Hematopoietic multipotent progenitor cell treated with erythropoietin and hydrocortisone succinate and interleukin-3 and kit ligand, for 15 days (in vitro differentiated cells): ENCODE measurements at regions not wholly inside any gene's neighbourhood (a gene's known extent, or its start where the extent isn't known, plus 50 kb on each side); places are given as distances from the start of the nearest gene placed in this dataset.
"Not testable (repeated sequence)": the region's sequence is repeated elsewhere in the genome, so short reads cannot be mapped to it uniquely, and the experiment has no call there.

Experiments used
- DNase-seq: peaks from one replicate; pipeline ENCODE4 v3.0.0-alpha.2; 2015; ENCODE audit warnings: low spot score

GRCh38 chr3:27556887-27557286 lies 72.7 kb upstream of the SLC4A7 start:
- no peak for DNase-seq

- DNase-seq = no peak
Measured at GRCh38 chr3:27554706-27555105, 70.5 kb upstream of the SLC4A7 start.

DNA sequence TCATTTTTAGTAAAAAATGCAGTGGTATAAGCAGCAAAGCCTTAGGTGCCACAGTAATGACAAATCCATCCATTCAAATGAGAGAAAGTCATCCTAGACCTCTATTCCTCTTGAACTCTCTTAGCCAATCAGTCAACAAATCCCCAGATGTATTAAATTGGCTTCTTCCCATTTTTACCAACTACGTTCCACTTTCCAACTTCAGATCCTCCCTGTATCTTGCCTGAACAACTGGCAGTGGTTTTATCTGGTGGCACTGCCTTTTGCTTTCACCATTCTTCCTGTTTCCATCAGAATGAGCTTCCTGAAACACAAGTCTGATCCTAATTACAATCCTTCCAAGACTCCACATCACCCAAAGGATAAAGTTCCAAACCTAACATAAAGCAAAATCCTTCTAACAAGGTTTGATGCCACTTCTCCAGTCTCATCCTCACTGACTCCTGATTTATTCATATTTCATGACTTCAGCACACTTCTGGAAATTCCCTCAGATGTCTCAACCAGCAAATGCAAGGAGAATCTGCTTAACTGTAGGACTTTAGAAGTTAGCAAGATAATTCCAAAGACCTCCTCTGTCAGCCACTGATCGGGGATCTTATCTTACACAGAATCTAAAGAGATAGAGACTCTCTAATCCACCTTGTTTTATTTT lies 69.8 kb upstream of the SLC4A7 start:
- no peak for DNase-seq

- DNase-seq = not testable (repeated sequence)
Measured at GRCh38 chr3:27552708-27553107, 68.5 kb upstream of the SLC4A7 start.

- DNase-seq = not testable (repeated sequence)
Measured at GRCh38 chr3:27551413-27551812, 67.2 kb upstream of the SLC4A7 start.

- no peak for DNase-seq
Measured at GRCh38 chr3:27545061-27545460, 60.9 kb upstream of the SLC4A7 start.

- DNase-seq = no peak
Measured at GRCh38 chr3:27544372-27544865, 60.2 kb upstream of the SLC4A7 start.

- no peak for DNase-seq
Measured at GRCh38 chr3:27542476-27542875, 58.3 kb upstream of the SLC4A7 start.

DNA sequence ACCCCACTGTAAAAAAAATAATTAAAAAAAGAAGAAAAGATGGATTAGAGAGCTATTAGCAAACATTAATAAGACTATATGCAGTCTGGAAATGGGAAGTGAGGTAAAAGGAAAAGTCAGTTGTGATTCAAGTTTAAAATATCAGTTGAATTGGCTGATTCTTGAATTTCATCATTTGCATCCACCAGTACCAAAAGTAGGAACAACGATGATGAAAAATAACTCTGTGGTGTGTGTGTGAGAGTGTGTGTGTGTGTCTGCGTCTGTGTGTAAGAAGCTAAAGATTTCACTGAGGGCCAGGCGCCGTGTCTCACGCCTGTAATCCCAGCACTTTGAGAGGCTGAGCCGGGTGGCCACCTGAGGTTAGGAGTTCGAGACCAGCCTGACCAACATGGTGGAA lies 56.0 kb upstream of the SLC4A7 start:
- DNase-seq = no peak

DNA sequence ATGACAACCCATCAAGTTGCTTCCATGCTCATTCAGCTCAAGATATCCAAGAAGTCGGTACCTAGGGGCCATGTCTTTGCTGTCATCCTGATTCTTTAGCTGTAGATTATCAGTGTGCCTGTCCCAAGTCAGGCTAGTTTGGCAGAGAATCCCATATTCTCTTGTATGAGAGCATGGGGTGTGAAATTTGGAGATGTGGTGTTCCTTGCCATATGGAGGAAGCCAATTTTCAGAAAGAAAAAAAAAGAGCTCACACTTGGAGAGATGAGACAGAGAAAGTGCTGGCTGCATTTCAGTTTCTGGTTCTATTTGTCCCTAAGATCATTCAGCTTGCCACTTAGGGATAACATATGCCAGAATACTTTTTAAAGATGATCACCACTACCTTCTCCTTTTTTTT lies 52.3 kb upstream of the SLC4A7 start:
- no peak for DNase-seq

DNA sequence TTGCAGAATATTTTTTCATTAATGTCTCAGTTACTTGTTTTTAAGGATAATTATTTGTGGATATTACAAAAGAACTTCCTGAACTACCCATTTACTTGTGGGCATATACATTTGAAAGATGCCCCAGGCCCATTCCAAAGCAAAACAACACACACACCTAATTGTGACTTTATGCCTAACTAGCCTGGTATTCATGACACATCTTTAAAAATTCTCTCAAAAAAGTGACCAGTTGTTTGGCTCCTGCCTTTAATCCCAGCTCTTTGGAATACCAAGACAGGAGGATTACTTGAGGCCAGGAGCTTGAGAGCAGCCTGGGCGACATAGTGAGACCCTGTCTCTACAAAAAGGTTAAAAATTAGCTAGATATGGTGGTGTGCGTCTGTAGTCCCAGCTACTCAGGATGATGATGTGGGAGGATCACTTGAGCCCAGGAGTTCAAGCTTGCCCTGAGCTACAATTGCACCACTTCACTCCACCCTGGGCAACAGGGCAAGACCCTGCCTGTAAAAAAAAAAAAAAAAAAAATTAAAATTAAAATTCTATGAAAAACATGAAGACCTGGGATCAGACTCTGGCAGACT lies 51.7 kb upstream of the SLC4A7 start:
- no peak for DNase-seq

- no peak for DNase-seq
Measured at GRCh38 chr3:27533718-27534573, 49.8 kb upstream of the SLC4A7 start.
